ENCODE measurements at regions not wholly inside any gene's neighbourhood (a gene's known extent, or its start where the extent isn't known, plus 50 kb on each side); places are given as distances from the start of the nearest gene placed in this dataset.

- Histone ChIP-seq H3K27me3 (ENCODE audit: control insufficient read depth in 2 of 2, insufficient read depth in 2 of 2, low read length in 2 of 2) (no peaks in the 10 kb centered on the region), H3K9ac (replicated peaks; ENCODE audit: extremely low read depth, insufficient read depth, low read length) (no peak overlapping the region), H4K20me1 (replicated peaks; ENCODE audit: control insufficient read depth, extremely low read depth, insufficient read depth, low read length) (no peaks in the 10 kb centered on the region), H3K4me2 (ENCODE audit: insufficient read depth, low read length) (no peak overlapping the region), H3K9me3 (replicated peaks; ENCODE audit: control insufficient read depth, insufficient read depth, low read length) (no peaks in the 10 kb centered on the region), H2AFZ (ENCODE audit: low read depth, low read length) (no peak overlapping the region), H3K79me2 (ENCODE audit: control insufficient read depth, insufficient read depth, low read length) (no peaks in the 10 kb centered on the region), H3K9me1 (replicated peaks; ENCODE audit: control insufficient read depth, extremely low read depth, insufficient read depth, low read length) (no peaks in the 10 kb centered on the region), H3K27ac (ENCODE audit: insufficient read depth, low read depth, low read length) (no peak overlapping the region), H3K4me3 (replicated peaks in 1 of 3; ENCODE audit: insufficient read depth in 1 of 3, low read depth in 1 of 3, low read length in 3 of 3) (no peak overlapping the region), H3K4me1 (ENCODE audit: control insufficient read depth, extremely low read depth, insufficient read depth, low read length) (no peaks in the 10 kb centered on the region), H3K36me3 (ENCODE audit: control insufficient read depth in 2 of 2, extremely low read depth in 1 of 2, insufficient read depth in 2 of 2, low read length in 2 of 2) (no peaks in the 10 kb centered on the region)
- BruUV-seq (replicated peaks) = no TSS peak
- ChIA-PET POLR2A (no interaction called here), CTCF (no interaction called here)
- TF ChIP-seq MAX (IDR thresholded peaks at IDR 0.05; ENCODE audit: insufficient read depth, insufficient read length) = no peak
- TF ChIP-seq CTCF (IDR thresholded peaks at IDR 0.05; ENCODE audit: extremely low read depth in 1 of 2, insufficient read depth in 1 of 2, low read depth in 1 of 2, low read length in 2 of 2) = no peak
- TF ChIP-seq POLR2A (IDR thresholded peaks at IDR 0.05; ENCODE audit: low read depth, low read length) = no peak
- no peak for TF ChIP-seq FOS (IDR thresholded peaks at IDR 0.05; ENCODE audit: borderline replicate concordance, insufficient read depth, low read length)
- TF ChIP-seq POLR2AphosphoS5 (IDR thresholded peaks at IDR 0.05; ENCODE audit: insufficient read depth, low read depth, low read length) = no peak
- TF ChIP-seq EZH2 (IDR thresholded peaks at IDR 0.05; ENCODE audit: borderline replicate concordance, low read depth, low read length, severe bottlenecking) = no peak
- no peak for TF ChIP-seq JUN (IDR thresholded peaks at IDR 0.05; ENCODE audit: borderline replicate concordance, insufficient read depth, insufficient read length, low read depth)
- no peak for TF ChIP-seq MYC (IDR thresholded peaks at IDR 0.05; ENCODE audit: low read depth, low read length)
- TF ChIP-seq GATA2 (IDR thresholded peaks at IDR 0.05; ENCODE audit: insufficient read depth, insufficient read length, low read depth, low read length) = no peak
- no peak for DNase-seq (ENCODE audit: low read depth, low spot score)
- intact Hi-C loops (cut with micrococcal nuclease) = no loop called here
- dilution Hi-C loops (cut with MboI; ENCODE audit: extremely low pct_ligation_motif_present, low sequenced_read_pairs) = no loop called here
- no peak for FAIRE-seq
These were observed 109.5 kb downstream of the PRR32 start for GRCh38 chrX:126929071-126929470.

Measured in endothelial cell of umbilical vein (primary cell).